ENCODE measurements at regions not wholly inside any gene's neighbourhood (a gene's known extent, or its start where the extent isn't known, plus 50 kb on each side); places are given as distances from the start of the nearest gene placed in this dataset.

DNA sequence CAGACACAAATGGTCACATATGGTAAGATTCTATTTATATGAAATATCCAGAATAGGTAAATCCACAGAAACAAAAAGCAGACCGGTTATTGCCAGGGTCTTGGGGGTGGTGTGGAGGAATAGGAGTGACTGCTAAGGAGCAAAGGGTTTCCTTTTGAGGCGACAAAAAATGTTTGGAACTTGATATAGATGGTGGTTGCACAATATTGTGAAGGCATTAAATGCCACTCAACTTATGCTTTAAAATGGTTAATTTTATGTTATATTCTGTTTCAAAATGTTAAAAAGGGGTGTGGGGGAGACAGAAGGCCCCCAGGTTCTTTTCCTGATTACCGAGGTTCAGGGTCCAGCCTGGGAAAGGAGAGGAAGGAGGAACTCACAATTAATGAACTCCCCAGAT, 304.4 kb downstream of the RRAGC start:
- no peaks in the 10 kb centered on the region for H3K9me3 Mint-ChIP-seq
- H3K27ac Mint-ChIP-seq: no peak overlapping the region
- H3K36me3 Mint-ChIP-seq: no peaks in the 10 kb centered on the region
- no peaks in the 10 kb centered on the region for H3K27me3 Mint-ChIP-seq
- no peak overlapping the region for H3K4me3 Mint-ChIP-seq
- peaks cover 38% of the 10 kb centered on the region for H3K4me1 Mint-ChIP-seq

- Mint-ChIP-seq H3K9me3 (no peaks in the 10 kb centered on the region), H3K36me3 (no peaks in the 10 kb centered on the region), H3K27ac (no peak overlapping the region), H3K27me3 (no peaks in the 10 kb centered on the region), H3K4me3 (no peak overlapping the region), H3K4me1 (peaks cover 7% of the 10 kb centered on the region)
Observed at GRCh38 chr1:38551318-38552307, 308.0 kb downstream of the RRAGC start.

DNA sequence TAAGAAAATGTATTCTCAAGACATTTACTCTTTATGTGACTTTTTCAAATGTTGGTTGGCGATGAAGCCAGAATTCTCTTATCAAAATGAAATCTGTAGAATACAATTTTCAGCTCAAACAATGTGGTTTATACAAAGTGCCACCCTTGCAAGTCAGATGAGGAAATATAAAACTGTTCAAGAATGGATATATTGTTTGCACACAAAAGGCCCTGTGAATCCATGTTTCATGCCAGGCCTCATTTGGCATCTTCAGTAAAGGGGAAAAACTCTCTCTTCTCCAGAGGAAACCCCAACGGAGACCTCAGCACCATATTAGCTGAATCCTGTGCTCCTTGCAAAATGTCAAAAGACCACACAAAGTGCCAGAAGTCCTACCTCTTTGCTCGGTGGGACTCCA, 310.4 kb downstream of the RRAGC start:
- no peaks in the 10 kb centered on the region for H3K27me3 Mint-ChIP-seq
- H3K4me3 Mint-ChIP-seq: no peak overlapping the region
- no peak overlapping the region for H3K27ac Mint-ChIP-seq
- no peaks in the 10 kb centered on the region for H3K9me3 Mint-ChIP-seq
- no peaks in the 10 kb centered on the region for H3K4me1 Mint-ChIP-seq
- no peaks in the 10 kb centered on the region for H3K36me3 Mint-ChIP-seq

GRCh38 chr1:38547321-38547720, 312.3 kb downstream of the RRAGC start:
- Mint-ChIP-seq H3K4me3 (no peak overlapping the region), H3K9me3 (no peaks in the 10 kb centered on the region)

GRCh38 chr1:38546636-38547035, 312.9 kb downstream of the RRAGC start:
- Mint-ChIP-seq H3K4me1 (no peaks in the 10 kb centered on the region), H3K27ac (no peak overlapping the region), H3K36me3 (no peaks in the 10 kb centered on the region), H3K27me3 (no peaks in the 10 kb centered on the region), H3K4me3 (no peak overlapping the region), H3K9me3 (no peaks in the 10 kb centered on the region)

More at GRCh38 chr1:38547321-38547720, 312.3 kb downstream of the RRAGC start:
- Mint-ChIP-seq H3K36me3 (no peaks in the 10 kb centered on the region), H3K4me1 (no peaks in the 10 kb centered on the region), H3K27ac (no peak overlapping the region), H3K27me3 (no peaks in the 10 kb centered on the region)

DNA sequence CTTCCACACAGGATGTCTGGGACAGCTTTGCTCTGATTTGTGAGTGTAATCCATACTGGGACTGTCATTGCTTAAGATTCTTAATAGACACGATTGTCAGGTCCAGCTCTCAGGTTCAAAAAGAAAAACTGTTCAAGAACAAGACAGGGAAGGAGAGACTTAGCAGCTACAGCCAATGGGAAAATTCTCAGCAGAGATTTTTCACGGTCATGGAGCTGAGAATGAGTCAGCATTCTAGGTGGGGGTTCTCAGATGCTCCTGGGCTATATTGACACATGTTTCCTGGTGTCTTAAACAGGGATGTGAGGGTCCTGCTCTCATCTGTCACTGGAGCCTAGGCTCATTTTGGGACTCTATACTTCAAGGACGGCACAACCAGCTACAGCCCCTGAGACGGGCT, 318.3 kb downstream of the RRAGC start:
- H3K36me3 Mint-ChIP-seq: no peaks in the 10 kb centered on the region
- H3K4me3 Mint-ChIP-seq: no peak overlapping the region
- no peaks in the 10 kb centered on the region for H3K9me3 Mint-ChIP-seq
- no peak overlapping the region for H3K27ac Mint-ChIP-seq
- peaks cover 5% of the 10 kb centered on the region for H3K27me3 Mint-ChIP-seq
- no peaks in the 10 kb centered on the region for H3K4me1 Mint-ChIP-seq

- Mint-ChIP-seq H3K27ac (peak overlapping the region; percentile 8), H3K4me1 (no peaks in the 10 kb centered on the region), H3K9me3 (no peaks in the 10 kb centered on the region), H3K4me3 (no peak overlapping the region), H3K36me3 (no peaks in the 10 kb centered on the region), H3K27me3 (peaks cover 5% of the 10 kb centered on the region)
Observed at GRCh38 chr1:38539931-38540330, 319.6 kb downstream of the RRAGC start.

DNA sequence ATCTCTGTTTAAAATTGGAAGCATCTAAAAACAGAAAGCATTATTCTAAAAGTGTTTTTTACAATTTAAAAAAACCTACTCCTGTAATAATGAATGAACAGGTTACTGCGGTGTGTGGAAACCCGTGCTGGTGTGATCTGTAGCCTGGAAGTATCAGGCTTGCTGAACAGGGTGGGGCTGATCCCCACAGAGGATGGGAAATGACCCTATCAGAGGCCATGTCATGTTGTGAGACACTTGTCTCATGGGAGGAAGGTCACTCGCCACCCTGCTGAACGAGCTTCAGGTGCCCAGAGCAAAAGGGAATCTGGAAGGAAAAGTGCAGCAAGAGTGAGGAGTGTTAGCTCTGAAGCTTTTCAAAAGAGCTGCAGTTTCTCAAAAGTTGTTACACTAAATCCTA, 320.7 kb downstream of the RRAGC start:
- no peak overlapping the region for H3K27ac Mint-ChIP-seq
- no peaks in the 10 kb centered on the region for H3K9me3 Mint-ChIP-seq
- H3K36me3 Mint-ChIP-seq: no peaks in the 10 kb centered on the region
- peaks cover 4% of the 10 kb centered on the region for H3K4me1 Mint-ChIP-seq
- no peak overlapping the region for H3K4me3 Mint-ChIP-seq
- H3K27me3 Mint-ChIP-seq: peaks cover 5% of the 10 kb centered on the region

- Mint-ChIP-seq H3K4me3 (no peak overlapping the region), H3K9me3 (no peaks in the 10 kb centered on the region), H3K27me3 (peaks cover 5% of the 10 kb centered on the region), H3K36me3 (no peaks in the 10 kb centered on the region), H3K4me1 (peaks cover 9% of the 10 kb centered on the region), H3K27ac (no peak overlapping the region)
Observed at GRCh38 chr1:38536089-38536488, 323.5 kb downstream of the RRAGC start.

- no peaks in the 10 kb centered on the region for H3K36me3 Mint-ChIP-seq
- H3K9me3 Mint-ChIP-seq: no peaks in the 10 kb centered on the region
- peaks cover 2% of the 10 kb centered on the region for H3K27me3 Mint-ChIP-seq
- no peak overlapping the region for H3K4me3 Mint-ChIP-seq
- H3K27ac Mint-ChIP-seq: no peak overlapping the region
- H3K4me1 Mint-ChIP-seq: peaks cover 9% of the 10 kb centered on the region
Observed at GRCh38 chr1:38534473-38534823, 325.1 kb downstream of the RRAGC start.

- Mint-ChIP-seq H3K27ac (peak overlapping the region; percentile 10), H3K4me1 (peaks cover 9% of the 10 kb centered on the region), H3K36me3 (no peaks in the 10 kb centered on the region), H3K9me3 (no peaks in the 10 kb centered on the region), H3K4me3 (no peak overlapping the region), H3K27me3 (peaks cover 2% of the 10 kb centered on the region)
Observed at GRCh38 chr1:38533772-38534472, 325.6 kb downstream of the RRAGC start.

- Mint-ChIP-seq H3K4me3 (no peak overlapping the region), H3K4me1 (peaks cover 30% of the 10 kb centered on the region), H3K27me3 (no peaks in the 10 kb centered on the region), H3K36me3 (no peaks in the 10 kb centered on the region), H3K27ac (no peak overlapping the region), H3K9me3 (no peaks in the 10 kb centered on the region)
Observed at GRCh38 chr1:38530957-38531356, 328.6 kb downstream of the RRAGC start.

DNA sequence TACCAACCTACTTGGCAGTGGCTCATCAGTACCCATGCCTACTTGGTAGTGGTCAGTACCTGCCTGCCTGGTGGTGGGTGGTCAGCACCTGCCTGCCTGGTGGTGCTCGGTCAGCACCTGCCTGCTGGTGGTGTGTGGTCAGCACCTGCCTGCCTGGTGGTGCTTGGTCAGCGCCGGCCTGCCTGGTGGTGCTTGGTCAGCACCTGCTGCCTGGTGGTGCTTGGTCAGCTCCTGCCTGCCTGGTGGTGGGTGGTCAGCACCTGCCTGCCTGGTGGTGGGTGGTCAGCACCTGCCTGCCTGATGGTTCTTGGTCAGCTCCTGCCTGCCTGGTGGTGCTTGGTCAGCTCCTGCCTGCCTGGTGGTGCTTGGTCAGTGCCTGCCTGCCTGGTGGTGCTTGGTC, 329.6 kb downstream of the RRAGC start:
- Mint-ChIP-seq H3K36me3 (no peaks in the 10 kb centered on the region), H3K4me1 (peaks cover 30% of the 10 kb centered on the region), H3K27me3 (no peaks in the 10 kb centered on the region), H3K9me3 (no peaks in the 10 kb centered on the region), H3K4me3 (no peak overlapping the region), H3K27ac (peak overlapping the region; percentile 65)

GRCh38 chr1:38529391-38529790, 330.2 kb downstream of the RRAGC start:
- Mint-ChIP-seq H3K9me3 (no peaks in the 10 kb centered on the region), H3K4me3 (no peak overlapping the region), H3K27ac (no peak overlapping the region), H3K27me3 (no peaks in the 10 kb centered on the region), H3K4me1 (peaks cover 30% of the 10 kb centered on the region), H3K36me3 (no peaks in the 10 kb centered on the region)

DNA sequence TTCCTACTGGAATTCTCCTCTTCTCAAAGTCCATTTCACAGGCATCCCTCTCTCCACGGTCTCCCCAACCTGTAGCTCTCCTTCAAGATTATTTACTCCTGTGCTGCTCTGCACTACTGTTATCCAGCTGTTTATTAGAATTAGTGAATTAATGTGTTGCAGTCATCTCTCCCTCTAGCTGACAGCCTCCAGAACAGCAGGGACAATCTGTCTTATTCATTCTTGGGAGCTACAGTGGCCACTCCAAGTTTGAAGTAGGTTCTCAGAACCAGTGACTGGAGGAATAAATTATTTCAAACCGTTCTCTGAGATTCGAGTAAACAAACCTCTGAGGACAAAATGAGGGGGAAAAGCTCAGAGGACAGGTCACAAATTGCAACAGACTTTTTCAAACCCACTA, 330.9 kb downstream of the RRAGC start:
- Mint-ChIP-seq H3K27me3 (peaks cover under 1% of the 10 kb centered on the region), H3K4me3 (no peak overlapping the region), H3K4me1 (peaks cover 24% of the 10 kb centered on the region), H3K36me3 (no peaks in the 10 kb centered on the region), H3K27ac (no peak overlapping the region), H3K9me3 (no peaks in the 10 kb centered on the region)

DNA sequence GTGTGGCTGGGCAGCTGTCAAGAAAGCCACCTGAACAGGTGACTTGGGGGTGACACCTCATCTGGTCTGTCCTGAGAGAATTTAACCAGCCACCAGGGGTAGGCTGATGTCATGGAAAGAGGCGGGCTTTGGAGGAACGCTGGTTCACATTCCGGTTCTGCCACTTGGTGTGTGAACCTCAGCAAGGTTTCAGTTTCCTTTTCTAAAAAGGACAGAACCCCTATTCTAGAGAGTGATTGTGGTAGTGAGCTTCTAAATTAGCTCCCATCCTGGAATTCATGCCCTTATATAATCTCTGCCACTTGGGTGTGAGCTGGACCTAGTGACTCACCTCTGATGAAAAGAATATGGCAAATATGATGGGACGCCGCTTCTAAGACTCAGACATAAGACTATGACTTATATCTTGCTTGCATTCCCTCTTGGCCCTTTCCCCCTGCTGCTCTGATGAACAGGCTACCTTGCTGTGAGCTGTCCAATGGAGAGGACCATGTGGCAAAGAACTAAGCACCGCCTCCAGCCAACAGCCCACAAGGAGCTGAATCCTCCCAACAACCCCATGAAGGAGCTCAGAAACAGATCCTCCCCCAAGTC, 332.1 kb downstream of the RRAGC start:
- no peaks in the 10 kb centered on the region for H3K36me3 Mint-ChIP-seq
- H3K27ac Mint-ChIP-seq: peak overlapping the region; percentile 30
- peaks cover 4% of the 10 kb centered on the region for H3K27me3 Mint-ChIP-seq
- peak overlapping the region; percentile 79 for H3K4me3 Mint-ChIP-seq
- H3K9me3 Mint-ChIP-seq: no peaks in the 10 kb centered on the region
- H3K4me1 Mint-ChIP-seq: peaks cover 21% of the 10 kb centered on the region

Data from activated naive CD4-positive, alpha-beta T cell treated with anti-CD3 and anti-CD28 coated beads, Interleukin-2, amount 50 U/mL, for 24 hours (primary cell).